IMR-90 (cell line): ENCODE measurements at regions not wholly inside any gene's neighbourhood (a gene's known extent, or its start where the extent isn't known, plus 50 kb on each side); places are given as distances from the start of the nearest gene placed in this dataset.

Experiments
- ATAC-seq: fragments of 200-7000 bp; cut with Tn5 transposase; 2 replicates; pipeline ENCODE4 v1.9.1; 2020; ENCODE audit warnings: low read depth, mild to moderate bottlenecking, moderate library complexity
- BruUV-seq: library from RNA; stranded (reverse); fragments of 400-500 nt; replicated peaks from 2 replicates; lab custom pipeline; 2021; lab: Mats Ljungman, UMichigan
- CTCF ChIA-PET: fragments of 300-600 bp; formaldehyde crosslinking; extraction: SDS; loops from one replicate; lab custom pipeline; 2021; ENCODE audit warnings: antibody characterized with exemption; lab: Yijun Ruan, JAX
- POLR2A ChIA-PET: fragments of 300-600 bp; sonication (Branson Sonifier 250); formaldehyde crosslinking; loops from one replicate; lab custom pipeline; 2022; ENCODE audit warnings: antibody characterized with exemption; ENCODE audit not compliant: unreplicated experiment; lab: Charles Lee
- DNase-seq: peaks from one replicate; pipeline ENCODE4 v3.0.0; 2013
- H2AFZ ChIP-seq: replicated peaks from 2 replicates; pipeline ENCODE3; 2013; ENCODE audit warnings: low read length, mild to moderate bottlenecking; ENCODE audit not compliant: poor library complexity
- H2AK5ac ChIP-seq: 2 replicates; pipeline ENCODE4 v1.6.1; 2013; ENCODE audit warnings: low read depth, low read length, inconsistent platforms
- H2AK9ac ChIP-seq: replicated peaks from 2 replicates; pipeline ENCODE3; 2013; ENCODE audit warnings: mild to moderate bottlenecking, low read depth, low read length, moderate library complexity; ENCODE audit not compliant: poor library complexity
- H2BK120ac ChIP-seq: 2 replicates; pipeline ENCODE4 v1.6.1; 2013; ENCODE audit warnings: low read depth, low read length, inconsistent platforms
- H2BK15ac ChIP-seq: 3 replicates; pipeline ENCODE4 v1.6.1; 2013; ENCODE audit warnings: low read depth, low read length, inconsistent platforms
- H2BK20ac ChIP-seq: 2 replicates; pipeline ENCODE4 v1.6.1; 2013; ENCODE audit warnings: low read depth, mild to moderate bottlenecking, inconsistent platforms, low read length, moderate library complexity
- H2BK5ac ChIP-seq: 2 replicates; pipeline ENCODE4 v1.6.1; 2013; ENCODE audit warnings: mild to moderate bottlenecking, low read depth, low read length, inconsistent platforms; ENCODE audit not compliant: poor library complexity, severe bottlenecking
- H3K14ac ChIP-seq: replicated peaks from 2 replicates; pipeline ENCODE4 v1.6.1; 2013; ENCODE audit warnings: low read depth, low read length, inconsistent platforms
- H3K18ac ChIP-seq: 2 replicates; pipeline ENCODE4 v1.6.1; 2013; ENCODE audit warnings: low read depth, low read length, control low read depth
- H3K23ac ChIP-seq: 2 replicates; pipeline ENCODE4 v1.6.1; 2013; ENCODE audit warnings: low read depth, low read length, inconsistent platforms
- H3K27ac ChIP-seq: 2 replicates; pipeline ENCODE4 v1.5.1; 2013; ENCODE audit warnings: mild to moderate bottlenecking, control low read depth, low read length; ENCODE audit not compliant: insufficient read depth
- H3K27me3 ChIP-seq: 2 replicates; pipeline ENCODE4 v1.6.1; 2013; ENCODE audit warnings: low read length; ENCODE audit not compliant: control insufficient read depth, insufficient read depth
- H3K36me3 ChIP-seq: 2 replicates; pipeline ENCODE4 v1.6.1; 2013; ENCODE audit warnings: low read length, mixed read lengths; ENCODE audit not compliant: control insufficient read depth, insufficient read depth
- H3K4ac ChIP-seq: 2 replicates; pipeline ENCODE4 v1.6.1; 2013; ENCODE audit warnings: low read depth, low read length, inconsistent platforms
- H3K4me1 ChIP-seq: 2 replicates; pipeline ENCODE4 v1.6.1; 2013; ENCODE audit warnings: low read length, mixed read lengths; ENCODE audit not compliant: control insufficient read depth, insufficient read depth
- H3K4me2 ChIP-seq: 2 replicates; pipeline ENCODE4 v1.6.1; 2013; ENCODE audit warnings: low read depth, mild to moderate bottlenecking, control low read depth, low read length, moderate library complexity
- H3K4me3 ChIP-seq: 2 replicates; pipeline ENCODE4 v1.5.1; 2013; ENCODE audit warnings: low read depth, mild to moderate bottlenecking, control low read depth, low read length, moderate library complexity; ENCODE audit not compliant: insufficient read depth
- H3K56ac ChIP-seq: 2 replicates; pipeline ENCODE4 v1.6.1; 2013; ENCODE audit warnings: low read length, inconsistent platforms; ENCODE audit not compliant: insufficient read depth; ENCODE audit errors: extremely low read depth
- H3K79me1 ChIP-seq, 2 experiments: 2 replicates each; pipeline ENCODE4 v1.6.1; 2013; ENCODE audit warnings: low read length in 2 of 2, inconsistent platforms in 1 of 2, low read depth in 1 of 2
- H3K9ac ChIP-seq: 2 replicates; pipeline ENCODE4 v1.6.1; 2013; ENCODE audit warnings: low read depth, low read length, control low read depth
- H3K9me1 ChIP-seq: 2 replicates; pipeline ENCODE4 v1.6.1; 2013; ENCODE audit warnings: low read length, inconsistent platforms; ENCODE audit not compliant: insufficient read depth
- H3K9me3 ChIP-seq: 2 replicates; pipeline ENCODE4 v1.6.1; 2013; ENCODE audit warnings: low read length; ENCODE audit not compliant: control insufficient read depth, insufficient read depth
- H4K20me1 ChIP-seq: 2 replicates; pipeline ENCODE4 v1.6.1; 2013; ENCODE audit warnings: low read length, inconsistent platforms; ENCODE audit not compliant: insufficient read depth
- H4K5ac ChIP-seq: 2 replicates; pipeline ENCODE4 v1.6.1; 2013; ENCODE audit warnings: mild to moderate bottlenecking, low read depth, low read length, control low read depth
- H4K8ac ChIP-seq, 2 experiments: 2 replicates each; pipeline ENCODE4 v1.6.1; 2013; ENCODE audit warnings: low read depth in 2 of 2, low read length in 2 of 2, control low read depth in 1 of 2, inconsistent platforms in 1 of 2
- H4K91ac ChIP-seq: 2 replicates; pipeline ENCODE4 v1.6.1; 2013; ENCODE audit warnings: low read depth, low read length, inconsistent platforms; ENCODE audit not compliant: insufficient read depth
- BHLHE40 ChIP-seq: fragments of 150-350 bp; IDR thresholded peaks from 2 replicates; pipeline ENCODE4 v1.6.1; 2016; ENCODE audit warnings: mild to moderate bottlenecking, low read depth, low read length
- CEBPB ChIP-seq: IDR thresholded peaks from 2 replicates; pipeline ENCODE4 v1.6.1; 2012; ENCODE audit warnings: low read depth, low read length, improper control_type of control experiment
- CHD1 ChIP-seq: IDR thresholded peaks from 2 replicates; pipeline ENCODE4 v1.6.1; 2012; ENCODE audit warnings: low read depth, low read length, improper control_type of control experiment
- CTCF ChIP-seq: conservative IDR thresholded peaks from 2 replicates; pipeline ENCODE4 v1.5.1; 2012; ENCODE audit warnings: mild to moderate bottlenecking, low read depth, low read length, improper control_type of control experiment
- ELK1 ChIP-seq: fragments of 150-350 bp; IDR thresholded peaks from 2 replicates; pipeline ENCODE4 v1.6.1; 2016; ENCODE audit warnings: low read depth, mild to moderate bottlenecking, low read length, moderate library complexity, borderline replicate concordance
- FOS ChIP-seq: fragments of 150-350 bp; IDR thresholded peaks from 2 replicates; pipeline ENCODE4 v1.6.1; 2016; ENCODE audit warnings: low read depth, low read length
- MAFK ChIP-seq: IDR thresholded peaks from 2 replicates; pipeline ENCODE4 v1.6.1; 2012; ENCODE audit warnings: low read depth, low read length, improper control_type of control experiment
- MAZ ChIP-seq: IDR thresholded peaks from 2 replicates; pipeline ENCODE4 v1.6.1; 2012; ENCODE audit warnings: low read depth, mild to moderate bottlenecking, low read length, improper control_type of control experiment, moderate library complexity, borderline replicate concordance
- MXI1 ChIP-seq: IDR thresholded peaks from 2 replicates; pipeline ENCODE4 v1.6.1; 2012; ENCODE audit warnings: low read depth, mild to moderate bottlenecking, low read length, moderate library complexity, borderline replicate concordance
- NFE2L2 ChIP-seq: fragments of 150-350 bp; IDR thresholded peaks from 2 replicates; pipeline ENCODE4 v1.6.1; 2016; ENCODE audit warnings: low read depth, mild to moderate bottlenecking, low read length
- POLR2A ChIP-seq: IDR thresholded peaks from 2 replicates; pipeline ENCODE4 v1.6.1; 2012; ENCODE audit warnings: mild to moderate bottlenecking, low read depth, low read length
- RAD21 ChIP-seq: IDR thresholded peaks from 2 replicates; pipeline ENCODE4 v1.6.1; 2012; ENCODE audit warnings: low read length, improper control_type of control experiment
- RCOR1 ChIP-seq: IDR thresholded peaks from 2 replicates; pipeline ENCODE4 v1.6.1; 2012; ENCODE audit warnings: mild to moderate bottlenecking, low read length, improper control_type of control experiment; ENCODE audit not compliant: insufficient replicate concordance
- RFX5 ChIP-seq: IDR thresholded peaks from 2 replicates; pipeline ENCODE4 v1.8.0; 2012; ENCODE audit warnings: low read depth, mild to moderate bottlenecking, low read length, moderate library complexity
- SMC3 ChIP-seq: fragments of 150-350 bp; IDR thresholded peaks from 2 replicates; pipeline ENCODE4 v1.6.1; 2016; ENCODE audit warnings: low read depth, mild to moderate bottlenecking, antibody characterized with exemption, low read length, moderate library complexity
- USF2 ChIP-seq: fragments of 150-350 bp; IDR thresholded peaks from 2 replicates; pipeline ENCODE4 v1.6.1; 2017; ENCODE audit warnings: mild to moderate bottlenecking, antibody characterized with exemption, low read length, low read depth
- WGBS, 2 experiments: methylation state at CpG; one replicate each; pipeline versions ENCODE4 v1.1.5 to v1.1.7; 2013; ENCODE audit warnings: missing lambda C conversion rate in 2 of 2; ENCODE audit not compliant: insufficient read length in 1 of 2; ENCODE audit errors: extremely low coverage in 2 of 2; 5-methylcytosine and 5-hydroxymethylcytosine counted together
- dilution Hi-C: fragments of 300-500 bp; cut with HindIII; formaldehyde crosslinking; loops from one replicate; pipeline ENCODE4 v1.14.3; 2018; ENCODE audit warnings: low sequenced_read_pairs; ENCODE audit not compliant: unreplicated experiment
- in situ Hi-C: fragments of 300-500 bp; cut with MboI; formaldehyde crosslinking; loops from 3 replicates; pipeline ENCODE4 v1.14.3; 2019; ENCODE audit warnings: low sequenced_read_pairs, inconsistent platforms, mixed read lengths
- intact Hi-C: fragments of 100-400 bp; cut with micrococcal nuclease; formaldehyde crosslinking; loops from 2 replicates; pipeline ENCODE4 v1.10.0; 2022

GRCh38 chr21:35099310-35099709 is 50.2 kb upstream of the RUNX1 start:
- in situ Hi-C loops (no loop called here), intact Hi-C loops (no loop called here), dilution Hi-C loops (no loop called here)
- no peak overlapping the region for H2AK9ac ChIP-seq
- H3K14ac ChIP-seq: 0 out of 2 replicates have a peak overlapping the region, but pooled peaks have one; percentile 10
- no peak overlapping the region for H4K8ac ChIP-seq
- no CpG with 5 or more reads among the region's 1 CpG for WGBS, 2 experiments
- H3K9ac ChIP-seq: no peak overlapping the region
- no peaks in the 10 kb centered on the region for H3K9me3 ChIP-seq
- no TSS peak for BruUV-seq
- TF ChIP-seq CTCF (no peak), RCOR1 (no peak), BHLHE40 (no peak), FOS (no peak), CHD1 (no peak), POLR2A (no peak), MXI1 (no peak), MAZ (no peak), NFE2L2 (no peak), RAD21 (no peak), SMC3 (no peak), USF2 (no peak), ELK1 (no peak), CEBPB (no peak), MAFK (no peak), RFX5 (no peak)
- POLR2A ChIA-PET: interaction anchor here (0.6 kb wide), 1 partner anchor 22 kb away, joined by 3 read pairs; no protein-coding TSS in a partner anchor
- no peaks in the 10 kb centered on the region for H3K79me1 ChIP-seq
- no peak overlapping the region for H4K91ac ChIP-seq
- H4K5ac ChIP-seq: no peak overlapping the region
- H3K4me3 ChIP-seq: no peak overlapping the region
- H2BK5ac ChIP-seq: no peak overlapping the region
- H2AK5ac ChIP-seq: peak overlapping the region; percentile 83; the same call in 1 of the 2 replicates
- no peak overlapping the region for H2BK15ac ChIP-seq
- peak overlapping the region; percentile 35; the same call in 1 of the 2 replicates for H3K4ac ChIP-seq
- no peaks in the 10 kb centered on the region for H3K9me1 ChIP-seq
- no peak overlapping the region for H3K18ac ChIP-seq
- H3K36me3 ChIP-seq: no peaks in the 10 kb centered on the region
- H3K27me3 ChIP-seq: no peaks in the 10 kb centered on the region
- no peak overlapping the region for H2AFZ ChIP-seq
- no peak overlapping the region for H3K56ac ChIP-seq
- no peak overlapping the region for H2BK120ac ChIP-seq
- peak; percentile 20 for DNase-seq
- no peak overlapping the region for H3K27ac ChIP-seq
- ATAC-seq: peak; percentile 53
- no peak overlapping the region for H3K4me2 ChIP-seq
- CTCF ChIA-PET: interaction anchor here (1.2 kb wide), 1 partner anchor 517 kb away, joined by 3 read pairs; no protein-coding TSS in a partner anchor
- H4K20me1 ChIP-seq: no peaks in the 10 kb centered on the region
- peaks cover 9% of the 10 kb centered on the region for H3K4me1 ChIP-seq
- no peak overlapping the region for H2BK20ac ChIP-seq
- H3K23ac ChIP-seq: no peak overlapping the region
